ENCODE measurements at regions not wholly inside any gene's neighbourhood (a gene's known extent, or its start where the extent isn't known, plus 50 kb on each side); places are given as distances from the start of the nearest gene placed in this dataset.
"Not testable (repeated sequence)": the region's sequence is repeated elsewhere in the genome, so short reads cannot be mapped to it uniquely, and the experiment has no call there.

- Histone ChIP-seq H3K27ac (no peak overlapping the region), H3K9me3 (no peaks in the 10 kb centered on the region), H3K4me1 (no peaks in the 10 kb centered on the region), H3K36me3 (ENCODE audit: low read depth, missing control alignments) (no peaks in the 10 kb centered on the region), H3K4me3 (no peak overlapping the region), H3K27me3 (no peaks in the 10 kb centered on the region)
- intact Hi-C loops (cut with DNase I; ENCODE audit: low total_unique reads) = no loop called here
- 47 to 56% methylated on average over 3 of the region's 3 CpGs for WGBS, 2 donors
- no peak for DNase-seq
- no peak for TF ChIP-seq POLR2A (IDR thresholded peaks at IDR 0.05)
- no peak for TF ChIP-seq CTCF (IDR thresholded peaks at IDR 0.05)
Observed at GRCh38 chr18:75981102-75981501, 513.9 kb downstream of the ZNF516 start.

- TF ChIP-seq POLR2A (IDR thresholded peaks at IDR 0.05) = no peak
- no peak for TF ChIP-seq CTCF (IDR thresholded peaks at IDR 0.05)
- H3K9me3 ChIP-seq = no peaks in the 10 kb centered on the region
- no peak for DNase-seq
- no peak overlapping the region for H3K27ac ChIP-seq
- H3K36me3 ChIP-seq (ENCODE audit: low read depth, missing control alignments) = no peaks in the 10 kb centered on the region
- intact Hi-C loops (cut with DNase I; ENCODE audit: low total_unique reads) = no loop called here
- H3K4me3 ChIP-seq = no peak overlapping the region
- H3K27me3 ChIP-seq = no peaks in the 10 kb centered on the region
- 62 to 63% methylated on average over 5 of the region's 5 CpGs for WGBS, 2 donors
- no peaks in the 10 kb centered on the region for H3K4me1 ChIP-seq
Observed at GRCh38 chr18:75977081-75977480, 518.0 kb downstream of the ZNF516 start.

- H3K36me3 ChIP-seq (ENCODE audit: low read depth, missing control alignments) = no peaks in the 10 kb centered on the region
- H3K27me3 ChIP-seq = no peaks in the 10 kb centered on the region
- H3K4me1 ChIP-seq = no peaks in the 10 kb centered on the region
- intact Hi-C loops (cut with DNase I; ENCODE audit: low total_unique reads) = no loop called here
- DNase-seq = no peak
- no peak overlapping the region for H3K27ac ChIP-seq
- H3K4me3 ChIP-seq = no peak overlapping the region
- no peak for TF ChIP-seq POLR2A (IDR thresholded peaks at IDR 0.05)
- no peak for TF ChIP-seq CTCF (IDR thresholded peaks at IDR 0.05)
- 60 to 72% methylated on average over 13 of the region's 13 CpGs for WGBS, 2 donors
- H3K9me3 ChIP-seq = no peaks in the 10 kb centered on the region
Observed at GRCh38 chr18:75970212-75970611, 524.8 kb downstream of the ZNF516 start.

GRCh38 chr18:75966431-75966830 lies 528.6 kb downstream of the ZNF516 start:
- Histone ChIP-seq H3K36me3 (ENCODE audit: low read depth, missing control alignments) (no peaks in the 10 kb centered on the region), H3K9me3 (no peaks in the 10 kb centered on the region), H3K27me3 (no peaks in the 10 kb centered on the region), H3K4me1 (no peaks in the 10 kb centered on the region), H3K4me3 (no peak overlapping the region), H3K27ac (no peak overlapping the region)
- intact Hi-C loops (cut with DNase I; ENCODE audit: low total_unique reads) = no loop called here
- no peak for DNase-seq
- TF ChIP-seq POLR2A (IDR thresholded peaks at IDR 0.05) = no peak
- no peak for TF ChIP-seq CTCF (IDR thresholded peaks at IDR 0.05)
- WGBS, 2 donors = 84 to 86% methylated on average over 5 of the region's 5 CpGs

GRCh38 chr18:75962036-75962572 lies 532.9 kb downstream of the ZNF516 start:
- TF ChIP-seq POLR2A (IDR thresholded peaks at IDR 0.05) (no peak), CTCF (IDR thresholded peaks at IDR 0.05) (no peak)
- H3K9me3 ChIP-seq = no peaks in the 10 kb centered on the region
- H3K4me3 ChIP-seq = no peak overlapping the region
- H3K4me1 ChIP-seq = no peaks in the 10 kb centered on the region
- no peak for DNase-seq
- H3K36me3 ChIP-seq (ENCODE audit: low read depth, missing control alignments) = no peaks in the 10 kb centered on the region
- intact Hi-C loops (cut with DNase I; ENCODE audit: low total_unique reads) = no loop called here
- no peaks in the 10 kb centered on the region for H3K27me3 ChIP-seq
- no peak overlapping the region for H3K27ac ChIP-seq
- WGBS, 2 donors = 88% methylated on average over 7 of the region's 7 CpGs

GRCh38 chr18:75960356-75960755 lies 532.9 kb upstream of the SMIM21 start:
- H3K4me3 ChIP-seq; H3K27ac ChIP-seq; H3K36me3 ChIP-seq (ENCODE audit: low read depth, missing control alignments); H3K9me3 ChIP-seq; intact Hi-C loops (cut with DNase I; ENCODE audit: low total_unique reads); H3K4me1 ChIP-seq; DNase-seq; H3K27me3 ChIP-seq: not testable (repeated sequence)
- WGBS, 2 donors = 90% methylated on average over 4 of the region's 4 CpGs
